ENCODE measurements at regions not wholly inside any gene's neighbourhood (a gene's known extent, or its start where the extent isn't known, plus 50 kb on each side); places are given as distances from the start of the nearest gene placed in this dataset.

DNA sequence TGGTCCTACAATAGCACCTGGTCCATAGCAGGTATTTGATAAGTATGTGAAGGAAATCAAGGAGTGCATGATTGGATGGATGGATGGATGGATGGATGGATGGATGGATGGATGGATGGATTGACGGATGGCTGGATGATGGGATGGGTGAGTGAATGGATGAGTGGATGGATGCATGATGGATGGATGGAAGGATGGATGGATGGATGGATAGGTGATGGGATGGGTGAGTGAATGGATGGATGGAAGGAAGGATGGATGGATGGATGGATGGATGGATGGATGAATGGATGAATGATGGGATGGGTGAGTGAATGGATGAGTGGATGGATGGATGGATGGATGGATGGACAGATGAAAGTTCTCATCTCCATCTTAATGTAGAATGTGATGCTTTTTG lies 231.0 kb upstream of the PPP2R2D start:
- DNase-seq (ENCODE audit: low read depth, low spot score): no peak
- H3K4me1 Mint-ChIP-seq: peaks cover 1% of the 10 kb centered on the region
- H3K4me3 Mint-ChIP-seq: no peak overlapping the region

DNA sequence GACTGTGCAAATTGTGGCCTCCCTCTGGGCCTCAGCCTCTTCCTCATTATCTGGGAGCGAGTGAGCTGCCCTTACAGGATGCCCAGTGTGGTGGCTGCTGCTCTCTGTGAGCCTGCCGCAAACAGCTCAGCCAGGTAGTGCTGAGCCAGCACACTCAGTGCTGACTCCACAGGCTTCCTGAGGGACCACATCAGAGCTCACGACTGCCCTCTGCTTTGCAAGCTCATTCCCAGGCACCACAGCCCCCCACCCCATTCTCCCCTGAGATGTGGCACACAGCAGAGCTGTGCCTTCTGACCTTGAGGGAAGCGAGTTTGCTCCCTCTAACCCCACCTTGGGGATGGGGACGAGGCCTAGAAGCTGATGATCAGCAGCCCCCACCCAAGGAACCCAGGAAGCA lies 230.5 kb upstream of the PPP2R2D start:
- Mint-ChIP-seq H3K27ac (ENCODE audit: unreplicated experiment) (no peak overlapping the region), H3K4me3 (no peak overlapping the region), H3K36me3 (ENCODE audit: low read depth) (peaks cover 5% of the 10 kb centered on the region), H3K9me3 (peaks cover 16% of the 10 kb centered on the region), H3K27me3 (ENCODE audit: low read depth) (peaks cover 4% of the 10 kb centered on the region), H3K4me1 (peaks cover 5% of the 10 kb centered on the region)
- no peak for DNase-seq (ENCODE audit: low read depth, low spot score)
- TF ChIP-seq CTCF (conservative IDR thresholded peaks at IDR 0.05): no peak

More for the DNA sequence above, 231.0 kb upstream of the PPP2R2D start:
- TF ChIP-seq CTCF (conservative IDR thresholded peaks at IDR 0.05): no peak
- Mint-ChIP-seq H3K27ac (ENCODE audit: unreplicated experiment) (no peak overlapping the region), H3K36me3 (ENCODE audit: low read depth) (peaks cover 5% of the 10 kb centered on the region), H3K27me3 (ENCODE audit: low read depth) (peaks cover 2% of the 10 kb centered on the region), H3K9me3 (peaks cover 17% of the 10 kb centered on the region)

- Mint-ChIP-seq H3K4me3 (no peak overlapping the region), H3K36me3 (ENCODE audit: low read depth) (peaks cover 5% of the 10 kb centered on the region)
Measured at GRCh38 chr10:131673396-131673795, 227.4 kb upstream of the PPP2R2D start.

GRCh38 chr10:131674130-131674529 lies 226.7 kb upstream of the PPP2R2D start:
- TF ChIP-seq CTCF (conservative IDR thresholded peaks at IDR 0.05): no peak
- no peak overlapping the region for H3K4me3 Mint-ChIP-seq
- DNase-seq (ENCODE audit: low read depth, low spot score): no peak
- peaks cover 5% of the 10 kb centered on the region for H3K36me3 Mint-ChIP-seq (ENCODE audit: low read depth)
- H3K27ac Mint-ChIP-seq (ENCODE audit: unreplicated experiment): no peak overlapping the region
- peaks cover 20% of the 10 kb centered on the region for H3K27me3 Mint-ChIP-seq (ENCODE audit: low read depth)
- H3K4me1 Mint-ChIP-seq: peaks cover 28% of the 10 kb centered on the region
- H3K9me3 Mint-ChIP-seq: peaks cover 16% of the 10 kb centered on the region

More at GRCh38 chr10:131673396-131673795, 227.4 kb upstream of the PPP2R2D start:
- H3K9me3 Mint-ChIP-seq: peaks cover 16% of the 10 kb centered on the region
- peaks cover 17% of the 10 kb centered on the region for H3K27me3 Mint-ChIP-seq (ENCODE audit: low read depth)
- H3K4me1 Mint-ChIP-seq: peaks cover 28% of the 10 kb centered on the region
- TF ChIP-seq CTCF (conservative IDR thresholded peaks at IDR 0.05): no peak
- no peak for DNase-seq (ENCODE audit: low read depth, low spot score)
- H3K27ac Mint-ChIP-seq (ENCODE audit: unreplicated experiment): no peak overlapping the region

GRCh38 chr10:131675104-131675503 lies 225.7 kb upstream of the PPP2R2D start:
- Mint-ChIP-seq H3K27me3 (ENCODE audit: low read depth) (peaks cover 21% of the 10 kb centered on the region), H3K4me1 (peaks cover 28% of the 10 kb centered on the region), H3K9me3 (peaks cover 11% of the 10 kb centered on the region), H3K4me3 (no peak overlapping the region), H3K36me3 (ENCODE audit: low read depth) (peaks cover 5% of the 10 kb centered on the region), H3K27ac (ENCODE audit: unreplicated experiment) (no peak overlapping the region)
- TF ChIP-seq CTCF (conservative IDR thresholded peaks at IDR 0.05): no peak
- DNase-seq (ENCODE audit: low read depth, low spot score): no peak

All from neural crest cell (in vitro differentiated cells).